ENCODE measurements at regions not wholly inside any gene's neighbourhood (a gene's known extent, or its start where the extent isn't known, plus 50 kb on each side); places are given as distances from the start of the nearest gene placed in this dataset.
"Not testable (repeated sequence)": the region's sequence is repeated elsewhere in the genome, so short reads cannot be mapped to it uniquely, and the experiment has no call there.

DNA sequence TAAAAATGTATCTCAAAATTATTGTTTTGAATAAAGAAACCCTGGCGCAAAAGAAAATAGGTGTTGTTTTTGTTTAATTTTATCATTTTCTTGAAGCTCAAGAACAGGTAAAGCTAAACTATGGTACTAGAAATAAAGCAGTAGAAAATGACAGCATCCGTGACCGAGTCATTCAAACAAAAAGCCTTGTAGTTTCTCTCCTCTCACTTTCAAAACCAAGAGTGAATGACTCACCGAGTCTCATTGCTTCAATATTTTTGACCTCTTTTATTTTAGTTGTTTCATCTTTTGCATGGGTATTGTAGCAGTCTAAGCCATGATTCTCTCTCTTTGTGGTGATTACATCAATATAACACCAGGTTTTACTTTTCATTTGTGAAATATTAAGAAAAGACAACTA is 396.5 kb downstream of the POM121L12 start:
- H3K4me1 Mint-ChIP-seq = no peaks in the 10 kb centered on the region
- no peak overlapping the region for H3K4me3 Mint-ChIP-seq
- no peak overlapping the region for H3K27ac Mint-ChIP-seq
- peaks cover 0 to 5% (median 1%) of the 10 kb centered on the region in 3 donors for H3K27me3 Mint-ChIP-seq (ENCODE audit: low read depth in 3 of 3)
- no peaks in the 10 kb centered on the region for H3K36me3 Mint-ChIP-seq
- DNase-seq = no peak
- peaks cover 15 to 31% (median 18%) of the 10 kb centered on the region in 6 donors for H3K9me3 Mint-ChIP-seq

DNA sequence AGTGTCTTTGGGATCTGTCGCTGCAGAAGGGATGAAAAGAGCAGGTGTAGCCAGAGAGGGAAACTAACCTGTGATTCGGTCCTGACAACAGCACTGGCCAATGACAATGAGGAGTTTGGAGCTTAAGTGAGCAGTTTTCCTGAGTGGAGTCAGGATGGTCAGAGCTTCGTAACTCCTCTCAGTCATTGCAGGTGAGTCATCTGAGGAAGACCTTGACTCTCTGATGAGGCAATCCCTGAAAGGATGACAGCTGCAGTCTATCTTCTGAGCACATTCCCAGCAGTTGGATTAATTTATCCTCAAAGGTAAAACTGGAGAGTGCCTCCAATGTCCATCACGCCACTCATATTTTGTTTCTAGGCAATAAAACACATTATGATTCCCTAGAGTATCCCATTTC is 401.9 kb downstream of the POM121L12 start:
- no peak for DNase-seq
- no peak overlapping the region for H3K4me3 Mint-ChIP-seq
- no peaks in the 10 kb centered on the region for H3K36me3 Mint-ChIP-seq
- H3K9me3 Mint-ChIP-seq = peaks cover 7 to 29% (median 19%) of the 10 kb centered on the region in 6 donors
- H3K4me1 Mint-ChIP-seq = no peaks in the 10 kb centered on the region
- peaks cover 0 to 1% (median 0%) of the 10 kb centered on the region in 3 donors for H3K27me3 Mint-ChIP-seq (ENCODE audit: low read depth in 3 of 3)
- no peak overlapping the region for H3K27ac Mint-ChIP-seq

DNA sequence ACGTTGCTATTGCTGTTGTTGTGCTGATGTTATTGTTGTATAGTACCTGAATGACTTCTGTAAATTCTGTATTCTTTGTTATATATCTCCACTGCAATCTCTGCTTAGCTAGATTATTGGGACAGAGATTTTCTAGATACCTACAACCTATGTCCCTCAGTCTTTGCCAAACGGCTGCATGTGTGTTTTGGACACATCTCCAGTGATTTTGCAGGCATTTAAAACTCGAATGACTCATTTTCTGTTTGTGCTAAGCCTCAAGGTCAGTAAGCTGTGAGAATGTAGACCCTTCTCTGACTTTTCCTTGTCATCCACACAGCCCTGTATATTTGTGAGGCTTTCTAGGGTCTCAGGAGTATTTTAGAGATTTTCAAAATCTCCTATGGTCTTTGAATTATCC is 410.7 kb downstream of the POM121L12 start:
- Mint-ChIP-seq H3K4me1 (no peaks in the 10 kb centered on the region), H3K9me3 (peaks cover 9 to 28% (median 16%) of the 10 kb centered on the region in 6 donors), H3K27ac (no peak overlapping the region), H3K4me3 (no peak overlapping the region), H3K27me3 (ENCODE audit: low read depth in 3 of 3) (no peaks in the 10 kb centered on the region), H3K36me3 (no peaks in the 10 kb centered on the region)
- no peak for DNase-seq

DNA sequence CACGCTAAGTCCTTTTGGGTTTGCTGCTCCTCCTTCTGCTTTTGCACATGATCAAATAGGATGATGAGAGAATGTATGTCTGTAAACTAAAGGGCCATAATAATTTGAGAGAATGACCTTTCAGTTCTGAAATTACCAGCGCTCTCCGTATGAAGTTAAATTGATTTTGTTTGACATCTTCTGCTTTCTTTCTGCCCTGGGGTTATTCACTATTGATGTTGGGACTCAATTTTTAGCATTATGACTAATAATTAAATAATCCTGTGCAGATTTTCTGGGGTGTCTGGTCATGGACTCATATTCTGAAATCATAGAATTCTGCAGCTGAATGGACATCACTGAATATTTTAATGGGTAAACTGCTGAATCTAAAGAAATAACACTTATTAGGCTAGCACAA is 423.2 kb downstream of the POM121L12 start:
- no peaks in the 10 kb centered on the region for H3K27me3 Mint-ChIP-seq (ENCODE audit: low read depth in 3 of 3)

DNA sequence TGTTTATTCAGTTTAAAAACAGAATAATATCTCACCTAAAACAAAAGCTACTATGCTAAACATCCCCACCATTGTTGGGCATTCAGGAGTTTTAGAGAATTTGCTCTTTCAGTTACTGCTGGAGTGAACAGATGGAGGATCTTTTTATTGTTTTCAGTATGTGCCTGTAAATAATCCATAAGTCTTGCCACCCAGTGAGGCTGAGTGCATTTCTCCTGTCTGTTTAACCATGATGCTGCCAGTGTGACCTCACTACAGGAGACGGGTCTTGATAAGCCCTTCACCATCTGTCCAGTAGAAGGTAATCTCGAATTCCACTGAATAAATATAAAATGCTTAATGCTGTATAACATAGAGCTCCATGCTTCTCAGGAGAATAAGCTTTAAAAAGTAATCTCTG is 430.9 kb downstream of the POM121L12 start:
- Mint-ChIP-seq H3K4me1 (no peaks in the 10 kb centered on the region), H3K9me3 (peaks cover 16 to 43% (median 31%) of the 10 kb centered on the region in 6 donors), H3K27me3 (ENCODE audit: low read depth in 3 of 3) (peaks cover 0 to 2% (median 0%) of the 10 kb centered on the region in 3 donors), H3K27ac (no peak overlapping the region), H3K4me3 (no peak overlapping the region), H3K36me3 (no peaks in the 10 kb centered on the region)
- no peak for DNase-seq

More for the DNA sequence above, 423.2 kb downstream of the POM121L12 start:
- DNase-seq = no peak
- Mint-ChIP-seq H3K9me3 (peaks cover 2 to 30% (median 14%) of the 10 kb centered on the region in 6 donors), H3K27ac (no peak overlapping the region), H3K4me3 (no peak overlapping the region), H3K36me3 (no peaks in the 10 kb centered on the region), H3K4me1 (no peaks in the 10 kb centered on the region)

DNA sequence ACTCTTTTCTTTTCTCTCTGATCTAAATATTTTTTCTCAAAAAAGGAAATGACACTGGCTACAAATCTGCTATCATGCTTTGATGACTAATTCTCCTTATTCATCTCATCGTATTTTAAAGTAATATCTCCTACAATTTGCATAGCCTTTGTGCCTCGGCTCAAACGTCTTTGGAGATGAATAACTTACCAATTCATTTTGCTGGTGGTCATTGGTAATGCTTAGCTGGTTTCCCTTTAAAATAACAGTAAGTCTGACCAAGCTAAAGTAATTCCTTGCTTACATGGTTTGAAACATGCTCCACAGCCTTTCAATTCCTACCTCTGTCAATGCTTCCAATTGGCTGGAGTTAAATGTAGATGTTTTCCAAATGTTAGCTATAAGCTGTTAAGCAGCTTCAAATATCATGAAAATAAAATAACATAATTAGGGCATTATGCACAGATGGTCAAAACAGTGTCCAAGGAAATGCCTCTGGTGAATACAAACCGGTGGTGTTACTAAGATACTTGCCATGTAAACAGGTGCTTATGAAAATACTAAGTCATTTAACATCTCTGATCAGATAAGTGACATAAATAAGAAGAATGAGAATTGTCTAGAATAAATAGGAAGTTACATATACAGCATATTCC is 435.0 kb downstream of the POM121L12 start:
- Mint-ChIP-seq H3K36me3 (no peaks in the 10 kb centered on the region), H3K4me3 (no peak overlapping the region), H3K27me3 (ENCODE audit: low read depth in 3 of 3) (no peaks in the 10 kb centered on the region), H3K27ac (no peak overlapping the region), H3K9me3 (peaks cover 17 to 46% (median 34%) of the 10 kb centered on the region in 6 donors), H3K4me1 (no peaks in the 10 kb centered on the region)
- no peak for DNase-seq

DNA sequence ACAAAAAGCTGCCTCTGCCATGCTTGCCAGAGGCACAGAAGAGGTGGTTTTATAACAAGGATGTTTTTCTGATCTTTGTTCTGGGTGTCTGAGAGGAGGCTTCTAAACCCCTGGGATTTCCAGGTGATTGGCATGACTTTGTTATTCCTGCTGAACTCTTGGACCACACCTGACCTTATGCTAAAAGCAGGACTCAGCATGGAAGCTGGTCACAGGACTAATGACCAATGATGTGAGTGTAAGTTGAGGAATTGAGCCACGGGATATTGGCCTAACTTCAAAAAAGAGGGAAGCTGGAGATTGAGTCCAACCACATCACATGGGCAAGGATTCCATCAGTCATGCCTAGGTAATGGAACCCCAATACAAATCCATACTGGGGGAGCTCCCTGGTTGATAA is 437.9 kb downstream of the POM121L12 start:
- no peaks in the 10 kb centered on the region for H3K4me1 Mint-ChIP-seq
- H3K36me3 Mint-ChIP-seq = no peaks in the 10 kb centered on the region
- H3K27ac Mint-ChIP-seq = no peak overlapping the region
- H3K9me3 Mint-ChIP-seq = peaks cover 20 to 56% (median 33%) of the 10 kb centered on the region in 6 donors
- DNase-seq = no peak
- no peaks in the 10 kb centered on the region for H3K27me3 Mint-ChIP-seq (ENCODE audit: low read depth in 3 of 3)
- no peak overlapping the region for H3K4me3 Mint-ChIP-seq

DNA sequence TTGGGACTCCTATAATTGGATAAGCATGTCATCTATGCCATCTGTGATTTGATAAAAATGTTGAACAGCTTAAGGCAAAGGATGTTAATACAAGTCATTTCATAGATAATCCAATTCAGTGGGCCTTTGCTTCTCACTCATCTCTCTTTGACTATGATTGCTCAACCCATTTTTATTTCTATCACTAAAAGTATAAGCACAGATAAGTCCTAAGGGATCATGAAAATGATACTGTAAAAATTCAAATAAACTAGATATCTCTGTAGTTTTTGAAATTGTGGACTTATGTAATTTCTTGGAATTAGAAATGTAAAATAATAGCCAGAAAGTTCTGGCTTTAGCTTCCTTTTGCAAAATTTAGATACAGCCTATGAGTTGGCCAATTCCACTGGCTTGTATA is 440.3 kb downstream of the POM121L12 start:
- Mint-ChIP-seq H3K4me3 (no peak overlapping the region), H3K9me3 (peaks cover 27 to 63% (median 40%) of the 10 kb centered on the region in 6 donors), H3K36me3 (peaks cover 0 to 3% (median 0%) of the 10 kb centered on the region in 3 donors), H3K27me3 (ENCODE audit: low read depth in 3 of 3) (peaks cover 0 to 4% (median 0%) of the 10 kb centered on the region in 3 donors), H3K4me1 (no peaks in the 10 kb centered on the region), H3K27ac (no peak overlapping the region)
- no peak for DNase-seq

DNA sequence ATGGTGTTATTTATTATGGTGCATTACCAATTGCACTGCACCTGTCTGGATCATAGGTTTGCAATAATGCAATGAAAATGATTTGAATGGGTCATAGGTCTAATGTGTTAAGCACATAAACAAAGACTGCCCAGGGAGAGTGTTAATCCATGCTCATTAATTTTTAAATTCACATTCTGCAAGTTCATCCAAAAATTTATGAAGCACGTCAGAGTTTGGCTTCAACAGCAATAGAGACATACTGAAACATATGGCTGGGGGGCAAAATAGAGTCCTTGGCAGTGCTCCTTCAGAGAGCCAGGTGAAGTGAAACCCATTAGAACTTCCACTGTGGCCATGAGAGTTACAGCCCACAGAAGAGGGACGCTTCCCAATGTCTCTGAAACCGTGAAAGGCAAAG is 441.1 kb downstream of the POM121L12 start:
- Mint-ChIP-seq H3K36me3 (peaks cover 0 to 3% (median 0%) of the 10 kb centered on the region in 3 donors), H3K4me1 (no peaks in the 10 kb centered on the region), H3K27ac (no peak overlapping the region), H3K9me3 (peaks cover 27 to 65% (median 41%) of the 10 kb centered on the region in 6 donors), H3K4me3 (no peak overlapping the region), H3K27me3 (ENCODE audit: low read depth in 3 of 3) (peaks cover 0 to 4% (median 0%) of the 10 kb centered on the region in 3 donors)
- DNase-seq = no peak

DNA sequence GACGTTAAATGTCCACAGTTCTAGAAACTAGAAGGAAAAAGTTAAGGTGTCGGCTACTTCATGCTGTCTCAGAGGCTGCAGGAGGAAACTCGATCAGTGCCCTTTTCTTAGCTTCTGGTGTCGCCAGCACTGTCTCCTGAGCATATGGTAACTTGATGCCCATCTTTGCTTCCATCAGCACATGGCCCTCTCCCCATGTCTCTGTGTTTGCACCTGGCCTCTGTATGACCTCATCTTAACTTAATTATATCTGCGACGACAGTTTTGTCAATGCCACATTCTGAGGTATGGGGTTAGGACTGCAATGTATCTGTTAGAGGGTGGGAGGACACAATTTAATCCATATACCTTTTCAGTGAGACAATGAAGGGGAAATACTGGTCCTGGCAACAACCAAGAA is 449.9 kb downstream of the POM121L12 start:
- no peak overlapping the region for H3K27ac Mint-ChIP-seq
- H3K27me3 Mint-ChIP-seq (ENCODE audit: low read depth in 3 of 3) = no peaks in the 10 kb centered on the region
- H3K36me3 Mint-ChIP-seq = no peaks in the 10 kb centered on the region
- H3K4me3 Mint-ChIP-seq = no peak overlapping the region
- DNase-seq = no peak
- peaks cover 17 to 68% (median 38%) of the 10 kb centered on the region in 6 donors for H3K9me3 Mint-ChIP-seq
- H3K4me1 Mint-ChIP-seq = no peaks in the 10 kb centered on the region

DNA sequence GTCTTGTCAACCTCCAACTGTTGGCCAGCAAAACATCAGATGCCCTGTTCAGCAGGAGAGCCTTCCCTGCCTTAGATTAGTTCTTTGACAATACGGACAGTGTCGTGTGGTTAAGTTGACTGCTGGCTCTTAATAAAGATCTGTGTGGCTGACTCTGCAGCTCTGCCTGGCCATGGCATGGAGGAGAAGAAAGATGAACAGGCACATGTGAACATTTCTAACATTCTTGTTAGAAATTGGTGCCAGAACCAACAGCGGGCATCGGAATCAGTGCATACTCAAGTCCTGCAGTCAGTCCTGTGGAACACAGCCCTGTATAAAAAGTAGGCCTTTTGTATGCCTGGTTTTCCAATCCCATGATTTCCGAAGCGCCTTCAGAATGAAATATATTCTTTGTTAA is 455.6 kb downstream of the POM121L12 start:
- DNase-seq = no peak
- Mint-ChIP-seq H3K4me1 (no peaks in the 10 kb centered on the region), H3K36me3 (peaks cover 0 to 3% (median 0%) of the 10 kb centered on the region in 3 donors), H3K9me3 (peaks cover 22 to 77% (median 45%) of the 10 kb centered on the region in 6 donors), H3K4me3 (no peak overlapping the region), H3K27ac (no peak overlapping the region), H3K27me3 (ENCODE audit: low read depth in 3 of 3) (no peaks in the 10 kb centered on the region)

DNA sequence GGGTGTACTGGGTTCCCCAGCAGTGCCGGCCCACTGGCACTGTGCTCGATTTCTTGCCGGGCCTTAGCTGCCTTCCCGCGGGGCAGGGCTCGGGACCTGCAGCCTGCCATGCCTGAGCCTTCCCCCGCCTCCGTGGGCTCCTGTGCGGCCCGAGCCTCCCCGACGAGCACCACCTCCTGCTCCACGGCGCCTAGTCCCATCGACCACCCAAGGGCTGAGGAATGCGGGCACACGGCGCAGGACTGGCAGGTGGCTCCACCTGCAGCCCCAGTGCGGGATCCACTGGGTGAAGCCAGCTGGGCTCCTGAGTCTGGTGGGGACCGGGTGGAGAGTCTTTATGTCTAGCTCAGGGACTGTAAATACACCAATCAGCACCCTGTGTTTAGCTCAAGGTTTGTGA is 459.7 kb downstream of the POM121L12 start:
- H3K9me3 Mint-ChIP-seq = peaks cover 13 to 67% (median 41%) of the 10 kb centered on the region in 6 donors
- H3K36me3 Mint-ChIP-seq; H3K27me3 Mint-ChIP-seq (ENCODE audit: low read depth in 3 of 3); H3K4me1 Mint-ChIP-seq; H3K4me3 Mint-ChIP-seq; DNase-seq; H3K27ac Mint-ChIP-seq: not testable (repeated sequence)

DNA sequence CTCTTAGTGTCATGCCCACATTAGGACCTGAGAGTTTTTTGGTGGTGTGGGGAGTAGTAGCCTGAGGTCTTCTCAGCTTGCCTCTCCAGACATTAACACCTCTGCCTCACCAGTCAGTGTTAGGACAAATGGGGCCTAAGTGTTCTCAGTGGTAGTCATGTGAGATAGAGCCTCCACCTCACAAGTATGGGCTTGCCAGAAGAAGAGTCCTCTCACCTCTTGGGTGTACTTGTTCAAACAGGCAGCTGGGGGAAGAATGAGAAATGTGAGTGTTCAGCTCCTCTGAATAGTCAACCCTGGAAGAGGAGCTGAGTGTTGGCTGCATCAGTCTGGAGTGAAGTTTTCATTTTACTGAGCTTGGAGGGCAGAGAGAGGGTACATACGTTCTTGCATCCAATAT is 464.6 kb downstream of the POM121L12 start:
- Mint-ChIP-seq H3K4me3 (no peak overlapping the region), H3K9me3 (peaks cover 8 to 48% (median 35%) of the 10 kb centered on the region in 6 donors), H3K4me1 (no peaks in the 10 kb centered on the region), H3K27ac (no peak overlapping the region), H3K36me3 (no peaks in the 10 kb centered on the region), H3K27me3 (ENCODE audit: low read depth in 3 of 3) (peaks cover 0 to 4% (median 0%) of the 10 kb centered on the region in 3 donors)
- DNase-seq = no peak

DNA sequence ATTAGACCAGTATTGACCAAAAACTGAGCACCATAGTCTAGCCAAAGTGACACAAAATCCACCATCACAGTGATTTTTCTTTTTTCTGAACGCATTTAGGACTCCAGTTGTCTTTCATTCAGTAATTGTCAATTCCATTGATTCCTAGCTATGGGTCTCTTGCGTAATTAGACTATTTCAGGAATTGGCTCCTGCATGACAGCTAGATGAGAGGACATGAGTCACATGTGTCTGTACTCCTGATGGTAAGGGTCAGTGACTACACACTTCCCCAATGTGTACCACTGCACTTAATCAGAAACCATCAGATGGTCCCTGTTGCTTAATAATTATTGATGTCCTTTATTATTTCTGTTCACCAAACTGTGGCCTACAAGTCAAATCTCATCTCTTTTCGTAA is 469.5 kb downstream of the POM121L12 start:
- H3K4me3 Mint-ChIP-seq = no peak overlapping the region
- DNase-seq = no peak
- H3K27me3 Mint-ChIP-seq (ENCODE audit: low read depth in 3 of 3) = peaks cover 0 to 2% (median 0%) of the 10 kb centered on the region in 3 donors
- no peaks in the 10 kb centered on the region for H3K36me3 Mint-ChIP-seq
- peaks cover 4 to 45% (median 28%) of the 10 kb centered on the region in 6 donors for H3K9me3 Mint-ChIP-seq
- H3K4me1 Mint-ChIP-seq = no peaks in the 10 kb centered on the region
- no peak overlapping the region for H3K27ac Mint-ChIP-seq

DNA sequence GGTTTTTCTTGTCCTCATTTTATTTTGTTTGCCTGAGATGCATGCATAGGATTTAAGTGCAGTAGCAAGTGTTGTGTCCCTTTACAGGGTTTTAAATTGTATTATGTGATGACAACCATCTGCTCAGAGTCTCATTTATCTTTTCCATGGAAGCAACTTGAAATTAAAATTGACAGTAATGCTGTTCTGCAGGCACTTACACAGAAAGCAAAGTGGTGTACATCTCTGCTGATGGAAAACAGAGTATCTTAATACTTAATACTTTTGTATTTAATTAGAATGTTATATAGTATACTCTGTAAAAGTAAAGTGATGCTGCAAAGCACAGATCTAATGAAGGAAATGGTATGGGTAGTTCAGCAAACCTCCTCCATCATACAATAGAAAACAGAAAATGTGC is 482.9 kb downstream of the POM121L12 start:
- Mint-ChIP-seq H3K27ac (no peak overlapping the region), H3K4me1 (no peaks in the 10 kb centered on the region), H3K9me3 (peaks cover 9 to 77% (median 43%) of the 10 kb centered on the region in 6 donors), H3K4me3 (no peak overlapping the region), H3K27me3 (ENCODE audit: low read depth in 3 of 3) (no peaks in the 10 kb centered on the region), H3K36me3 (no peaks in the 10 kb centered on the region)
- DNase-seq = no peak

All from immature natural killer cell (primary cell).